Common myeloid progenitor, CD34-positive (primary cell): ENCODE measurements at regions not wholly inside any gene's neighbourhood (a gene's known extent, or its start where the extent isn't known, plus 50 kb on each side); places are given as distances from the start of the nearest gene placed in this dataset.

Experiments
- CTCF ChIA-PET: fragments of 350-600 bp; sonication (Branson Sonifier 250); formaldehyde crosslinking; loops from one replicate; lab custom pipeline; 2021; ENCODE audit warnings: antibody characterized with exemption; lab: Charles Lee
- POLR2A ChIA-PET: fragments of 350-600 bp; sonication (Branson Sonifier 250); formaldehyde crosslinking; loops from one replicate; lab custom pipeline; 2021; ENCODE audit warnings: antibody characterized with exemption; lab: Charles Lee
- DNase-seq, 3 donors: peaks; one replicate each; pipeline versions ENCODE4 v3.0.0 to v3.0.0-alpha.2; 2013
- H3K27ac ChIP-seq, 2 experiments: 1 replicate in 1 of 2; 2 replicates in 1 of 2; pipeline ENCODE4 v1.7.0; 2013; ENCODE audit warnings: inconsistent platforms in 2 of 2, low read length in 2 of 2, mild to moderate bottlenecking in 2 of 2, low read depth in 1 of 2, moderate library complexity in 1 of 2; ENCODE audit not compliant: severe bottlenecking in 2 of 2, insufficient read depth in 1 of 2, poor library complexity in 1 of 2
- H3K27me3 ChIP-seq, 5 experiments: replicated peaks in 2 of 5; 1 replicate in 3 of 5; 2 replicates in 2 of 5; pipeline versions ENCODE4 v1.6.1 to v1.7.0; 2013; ENCODE audit warnings: low read length in 4 of 5, mild to moderate bottlenecking in 2 of 5, moderate library complexity in 2 of 5, inconsistent platforms in 1 of 5; ENCODE audit not compliant: insufficient read depth in 5 of 5, control insufficient read depth in 4 of 5
- H3K36me3 ChIP-seq, 4 experiments: 1 replicate in 2 of 4; 2 replicates in 2 of 4; pipeline versions ENCODE4 v1.6.1 to v1.7.0; 2013; ENCODE audit warnings: low read length in 3 of 4, control low read depth in 1 of 4, mild to moderate bottlenecking in 1 of 4; ENCODE audit not compliant: control insufficient read depth in 4 of 4, insufficient read depth in 4 of 4
- H3K4me1 ChIP-seq, 4 experiments: 1 replicate in 3 of 4; 2 replicates in 1 of 4; pipeline versions ENCODE4 v1.6.1 to v1.7.1; 2013; ENCODE audit warnings: low read length in 3 of 4, mild to moderate bottlenecking in 3 of 4, control low read depth in 1 of 4, inconsistent platforms in 1 of 4, moderate library complexity in 1 of 4; ENCODE audit not compliant: control insufficient read depth in 4 of 4, insufficient read depth in 4 of 4; ENCODE audit errors: control extremely low read depth in 1 of 4
- H3K4me3 ChIP-seq, 7 experiments: 1 replicate in 4 of 7; 2 replicates in 3 of 7; pipeline versions ENCODE4 v1.5.1 to v1.7.0; 2013; ENCODE audit warnings: mild to moderate bottlenecking in 7 of 7, low read length in 6 of 7, moderate library complexity in 6 of 7, inconsistent platforms in 2 of 7, low read depth in 2 of 7, control low read depth in 1 of 7; ENCODE audit not compliant: insufficient read depth in 4 of 7, control insufficient read depth in 1 of 7; ENCODE audit errors: extremely low read depth in 1 of 7
- H3K9me3 ChIP-seq, 5 experiments: 1 replicate in 4 of 5; 2 replicates in 1 of 5; pipeline versions ENCODE4 v1.6.1 to v1.7.1; 2013; ENCODE audit warnings: low read length in 4 of 5, mild to moderate bottlenecking in 2 of 5, inconsistent platforms in 1 of 5, low read depth in 1 of 5, moderate library complexity in 1 of 5; ENCODE audit not compliant: control insufficient read depth in 4 of 5, insufficient read depth in 2 of 5; ENCODE audit errors: control extremely low read depth in 1 of 5
- WGBS: methylation state at CpG from one replicate; pipeline ENCODE4 v1.1.5; 2013; ENCODE audit not compliant: insufficient coverage; 5-methylcytosine and 5-hydroxymethylcytosine counted together

DNA sequence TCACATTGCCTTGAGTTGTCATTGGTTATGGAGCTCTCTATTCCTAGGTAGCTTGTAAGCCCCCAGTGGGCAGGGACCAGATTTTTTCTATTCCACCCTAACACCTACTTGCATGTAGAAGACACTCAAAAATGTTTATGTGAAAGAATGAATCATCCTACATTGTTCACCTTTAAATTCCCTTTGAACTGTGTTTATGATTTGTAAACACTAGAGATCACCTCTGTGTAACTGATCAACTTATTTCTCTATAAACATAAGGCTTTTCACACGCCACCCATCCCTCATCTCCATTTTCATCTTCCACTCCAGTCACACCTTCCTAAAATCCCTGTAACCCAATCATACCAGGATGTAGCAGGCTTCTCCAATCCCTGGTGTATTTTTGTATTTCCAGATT is 142.6 kb upstream of the LEF1 start:
- no peaks in the 10 kb centered on the region for H3K27me3 ChIP-seq
- no peaks in the 10 kb centered on the region for H3K36me3 ChIP-seq
- WGBS = no CpG with 5 or more reads among the region's 1 CpG
- POLR2A ChIA-PET = no interaction called here
- no peak overlapping the region for H3K4me3 ChIP-seq
- H3K4me1 ChIP-seq = no peaks in the 10 kb centered on the region
- peaks cover 0 to 4% (median 0%) of the 10 kb centered on the region in 5 experiments for H3K9me3 ChIP-seq
- CTCF ChIA-PET = no interaction called here
- DNase-seq = no peak
- H3K27ac ChIP-seq = no peak overlapping the region

DNA sequence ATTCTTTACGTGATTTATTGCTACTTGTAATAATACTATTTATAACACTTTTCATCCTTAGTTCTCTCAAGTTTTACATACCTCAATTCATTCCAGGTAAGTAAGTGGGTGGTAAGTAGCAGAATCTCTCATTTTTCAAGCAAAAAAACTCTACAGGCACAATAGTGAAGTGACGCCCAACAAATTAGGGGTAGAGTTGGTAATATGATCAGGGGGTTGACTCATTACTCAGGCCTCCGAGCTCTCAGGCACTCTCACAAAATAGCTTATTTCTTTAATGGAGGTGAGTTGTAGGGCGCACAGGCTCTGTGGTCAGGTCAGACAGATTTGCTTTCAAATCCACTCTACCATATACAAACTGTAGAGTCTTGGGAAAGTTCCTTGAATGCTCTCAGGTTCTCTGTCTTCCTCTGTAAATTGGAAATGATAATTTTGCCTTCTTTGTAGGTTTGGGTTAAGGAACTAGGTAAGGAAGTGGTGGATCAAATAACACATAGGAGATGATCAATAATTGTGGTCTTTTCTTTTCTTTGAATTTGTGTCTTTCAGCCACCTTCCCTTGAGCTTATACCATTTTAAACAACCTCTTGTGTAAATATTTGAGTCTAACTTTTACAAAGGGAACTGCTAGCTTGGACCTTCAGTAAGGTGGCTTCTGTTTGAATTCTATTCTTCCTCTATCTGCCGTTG is 134.9 kb upstream of the LEF1 start:
- DNase-seq = no peak
- Histone ChIP-seq H3K36me3 (no peaks in the 10 kb centered on the region), H3K27ac (no peak overlapping the region), H3K4me1 (peaks cover 0 to 20% (median 8%) of the 10 kb centered on the region in 4 experiments), H3K27me3 (no peaks in the 10 kb centered on the region), H3K4me3 (no peak overlapping the region), H3K9me3 (no peaks in the 10 kb centered on the region)
- CTCF ChIA-PET = no interaction called here
- WGBS = 86% methylated on average over 1 of the region's 5 CpGs
- POLR2A ChIA-PET = no interaction called here

DNA sequence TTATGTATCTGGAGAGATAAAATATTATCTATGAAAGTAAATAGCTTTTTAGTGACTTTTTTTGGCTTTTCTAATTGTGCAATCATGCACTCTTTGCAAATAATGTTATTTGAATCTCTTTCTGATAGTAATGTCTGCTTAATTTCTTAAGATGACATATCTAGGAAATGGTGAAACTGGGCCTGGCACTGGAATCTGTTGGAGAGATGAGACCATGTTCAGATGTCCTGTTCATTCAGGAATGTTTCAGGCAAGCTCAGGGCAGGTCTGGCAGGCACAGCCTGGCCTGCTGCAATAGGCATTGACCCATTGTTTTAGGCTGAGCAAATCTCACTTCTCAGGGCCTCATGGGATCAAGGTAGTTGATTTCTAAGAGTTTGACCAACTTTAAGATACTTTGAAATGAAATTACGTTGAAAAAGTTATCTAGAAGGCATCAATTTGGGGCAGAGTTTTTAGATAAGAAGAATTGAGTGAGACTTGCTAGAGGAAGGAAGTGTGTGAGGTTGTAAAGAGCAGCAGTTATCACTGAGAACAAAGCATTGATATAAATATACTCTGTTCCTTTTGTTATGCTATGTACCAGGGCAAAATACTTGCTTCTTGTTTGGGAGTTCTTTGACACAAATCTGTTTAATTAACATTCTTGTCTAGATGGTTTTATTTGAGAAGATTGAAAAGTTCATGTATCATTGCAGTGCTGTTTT is 133.0 kb upstream of the LEF1 start:
- Histone ChIP-seq H3K9me3 (no peaks in the 10 kb centered on the region), H3K27ac (no peak overlapping the region), H3K36me3 (no peaks in the 10 kb centered on the region), H3K27me3 (no peaks in the 10 kb centered on the region), H3K4me1 (peaks cover 0 to 20% (median 8%) of the 10 kb centered on the region in 4 experiments), H3K4me3 (no peak overlapping the region)
- 0% methylated on average over 1 of the region's 1 CpG for WGBS
- ChIA-PET POLR2A (no interaction called here), CTCF (interaction anchor here (0.6 kb wide), 1 partner anchor 58 kb away, joined by 3 read pairs; no protein-coding TSS in a partner anchor)
- DNase-seq = peak in 1 of 3 donors; percentile 12

DNA sequence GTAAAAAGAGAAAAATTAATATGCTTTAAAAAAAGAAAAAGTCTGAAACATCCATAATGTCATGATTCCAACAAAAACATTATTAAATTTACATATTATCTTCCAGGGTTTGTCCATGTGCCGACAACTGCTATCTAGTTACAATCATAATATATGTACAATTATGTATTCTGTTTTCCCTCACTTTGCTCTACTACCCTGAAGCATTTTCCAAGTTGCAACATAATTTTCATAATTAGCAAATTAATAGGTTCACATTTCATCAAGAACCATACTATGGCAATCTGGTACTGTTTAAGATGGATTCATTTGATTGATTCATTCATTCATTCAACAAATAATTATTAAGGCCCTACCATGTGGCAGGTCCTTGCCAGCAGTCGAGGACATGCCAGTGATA is 128.9 kb upstream of the LEF1 start:
- CTCF ChIA-PET = no interaction called here
- H3K27ac ChIP-seq = no peak overlapping the region
- no peaks in the 10 kb centered on the region for H3K9me3 ChIP-seq
- no CpG with 5 or more reads among the region's 2 CpGs for WGBS
- H3K36me3 ChIP-seq = no peaks in the 10 kb centered on the region
- peaks cover 0 to 9% (median 4%) of the 10 kb centered on the region in 4 experiments for H3K4me1 ChIP-seq
- H3K4me3 ChIP-seq = no peak overlapping the region
- POLR2A ChIA-PET = no interaction called here
- no peaks in the 10 kb centered on the region for H3K27me3 ChIP-seq
- no peak for DNase-seq

DNA sequence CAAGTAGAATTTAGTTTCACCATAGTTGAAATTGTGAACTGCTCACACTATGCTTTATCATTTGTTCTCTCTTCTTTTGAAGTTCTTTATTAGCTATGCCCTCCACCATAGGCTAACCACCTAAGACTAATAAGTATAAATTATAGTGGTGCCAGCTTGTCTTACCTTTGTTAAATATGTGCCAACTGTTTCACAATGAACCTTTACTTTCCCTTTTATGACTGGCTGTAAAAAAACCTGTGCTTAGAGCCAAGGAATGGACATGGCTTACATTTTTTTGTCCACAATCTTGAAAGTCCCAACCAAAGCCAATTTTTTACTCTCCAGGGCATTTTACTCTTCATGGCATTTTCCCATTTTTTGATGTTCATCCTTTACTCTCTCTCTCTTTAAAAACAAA is 123.5 kb upstream of the LEF1 start:
- Histone ChIP-seq H3K4me1 (no peaks in the 10 kb centered on the region), H3K9me3 (no peaks in the 10 kb centered on the region), H3K36me3 (no peaks in the 10 kb centered on the region), H3K4me3 (no peak overlapping the region), H3K27ac (no peak overlapping the region), H3K27me3 (peaks cover 0 to 3% (median 0%) of the 10 kb centered on the region in 5 experiments)
- no peak for DNase-seq
- POLR2A ChIA-PET = no interaction called here
- CTCF ChIA-PET = interaction anchor here (0.8 kb wide), 1 partner anchor 10 kb away, joined by 3 read pairs; no protein-coding TSS in a partner anchor

DNA sequence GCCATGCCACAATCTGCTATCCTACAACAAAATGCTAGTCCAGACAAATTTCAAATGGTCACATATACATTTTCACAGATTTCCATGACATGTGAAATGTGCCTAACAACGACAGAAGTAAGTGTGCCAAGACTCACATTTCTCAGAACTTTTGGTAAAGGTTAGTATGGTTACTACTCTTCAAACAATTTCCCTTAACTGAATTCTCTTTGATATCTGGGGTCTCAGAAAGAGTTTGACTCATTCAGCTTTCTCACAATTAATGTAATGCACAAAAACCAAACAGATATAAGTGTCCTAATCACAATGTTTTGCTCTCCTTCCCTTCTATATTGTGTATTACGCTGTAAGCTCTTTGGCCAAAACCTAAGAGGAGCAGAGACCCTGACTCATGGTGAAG is 122.4 kb upstream of the LEF1 start:
- Histone ChIP-seq H3K4me1 (no peaks in the 10 kb centered on the region), H3K27me3 (peaks cover 0 to 3% (median 0%) of the 10 kb centered on the region in 5 experiments), H3K27ac (no peak overlapping the region), H3K9me3 (no peaks in the 10 kb centered on the region), H3K4me3 (no peak overlapping the region), H3K36me3 (no peaks in the 10 kb centered on the region)
- ChIA-PET POLR2A (no interaction called here), CTCF (no interaction called here)
- no peak for DNase-seq
- 83% methylated on average over 1 of the region's 2 CpGs for WGBS

DNA sequence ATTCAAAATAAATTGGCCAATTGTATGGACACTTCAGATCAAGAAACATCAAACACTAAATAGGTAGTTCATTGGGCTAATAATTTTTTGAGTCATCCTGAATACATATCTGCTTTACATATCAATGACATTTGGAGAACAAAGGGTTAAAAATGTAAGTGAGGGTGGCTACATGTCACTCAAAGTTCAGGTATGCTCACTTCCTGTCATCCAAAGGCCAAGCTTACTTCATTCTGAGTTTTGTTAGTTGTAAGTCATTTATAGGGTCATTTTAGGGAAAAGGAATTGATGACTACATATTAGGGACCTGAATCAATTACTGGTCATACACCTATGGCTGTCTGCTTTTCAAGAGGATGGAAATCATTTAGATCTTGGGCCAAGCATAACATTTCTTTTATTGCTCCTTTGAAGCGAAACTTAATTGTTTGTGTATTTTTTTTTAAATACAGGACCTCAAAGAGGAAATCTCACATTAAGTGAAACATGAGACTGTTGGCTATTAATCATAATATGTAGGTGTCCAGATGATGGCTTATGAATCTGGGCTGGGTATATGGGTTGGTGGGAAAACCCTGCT is 119.2 kb upstream of the LEF1 start:
- Histone ChIP-seq H3K36me3 (no peaks in the 10 kb centered on the region), H3K4me1 (no peaks in the 10 kb centered on the region), H3K27ac (no peak overlapping the region), H3K4me3 (no peak overlapping the region), H3K9me3 (no peaks in the 10 kb centered on the region), H3K27me3 (peaks cover 0 to 3% (median 0%) of the 10 kb centered on the region in 5 experiments)
- WGBS = no CpG with 5 or more reads among the region's 1 CpG
- POLR2A ChIA-PET = no interaction called here
- no peak for DNase-seq
- CTCF ChIA-PET = interaction anchor here (1.5 to 2.1 kb wide), 2 partner anchors 11 to 12 kb away, joined by 4 to 7 read pairs; no protein-coding TSS in a partner anchor
